GM23338 (cell line): ENCODE measurements at regions not wholly inside any gene's neighbourhood (a gene's known extent, or its start where the extent isn't known, plus 50 kb on each side); places are given as distances from the start of the nearest gene placed in this dataset.

Experiments
- ATAC-seq: fragments of 200-7000 bp; cut with Tn5 transposase; 3 replicates; pipeline ENCODE4 v1.9.1; 2020
- DNase-seq: peaks from one replicate; pipeline ENCODE4 v3.0.0-alpha.2; 2015; ENCODE audit warnings: low spot score
- H2AFZ ChIP-seq: fragments of 200-600 bp; sonication (generic); 2 replicates; pipeline ENCODE4 v1.8.0; 2016; ENCODE audit warnings: antibody characterized with exemption, mild to moderate bottlenecking, moderate library complexity
- H3F3A ChIP-seq: fragments of 200-600 bp; sonication (generic); replicated peaks from 2 replicates; pipeline ENCODE4 v1.8.0; 2017; ENCODE audit warnings: antibody characterized with exemption, mixed run types, low read depth
- H3K27ac ChIP-seq: fragments of 200-600 bp; sonication (generic); 2 replicates; pipeline ENCODE4 v1.6.1; 2016; ENCODE audit warnings: low read depth
- H3K27me3 ChIP-seq: fragments of 200-600 bp; sonication (generic); 2 replicates; pipeline ENCODE4 v1.8.0; 2016; ENCODE audit warnings: mild to moderate bottlenecking, mixed run types, moderate library complexity; ENCODE audit not compliant: insufficient read depth
- H3K36me3 ChIP-seq: fragments of 200-600 bp; sonication (generic); 2 replicates; pipeline ENCODE4 v1.8.0; 2016; ENCODE audit warnings: mild to moderate bottlenecking; ENCODE audit not compliant: insufficient read depth
- H3K4me1 ChIP-seq: fragments of 200-600 bp; sonication (generic); 2 replicates; pipeline ENCODE4 v1.8.0; 2016; ENCODE audit warnings: mild to moderate bottlenecking, moderate library complexity; ENCODE audit not compliant: insufficient read depth
- H3K4me2 ChIP-seq: fragments of 200-600 bp; sonication (generic); 2 replicates; pipeline ENCODE4 v1.7.1; 2017; ENCODE audit warnings: mixed run types
- H3K4me3 ChIP-seq: fragments of 200-600 bp; sonication (generic); 2 replicates; pipeline ENCODE4 v1.6.1; 2016; ENCODE audit warnings: mixed run types
- H3K79me2 ChIP-seq: fragments of 200-600 bp; sonication (generic); replicated peaks from 2 replicates; pipeline ENCODE4 v1.8.0; 2017; ENCODE audit warnings: mild to moderate bottlenecking; ENCODE audit not compliant: insufficient read depth
- H3K9me2 ChIP-seq: fragments of 200-600 bp; sonication (generic); 2 replicates; pipeline ENCODE4 v1.8.0; 2017; ENCODE audit not compliant: insufficient read depth
- H4K20me1 ChIP-seq: fragments of 200-600 bp; sonication (generic); replicated peaks from 2 replicates; pipeline ENCODE4 v1.8.0; 2017; ENCODE audit warnings: mild to moderate bottlenecking; ENCODE audit not compliant: insufficient read depth
- H3K27ac Mint-ChIP-seq: 2 replicates; pipeline ENCODE4 v1.8.0; 2020; ENCODE audit warnings: inconsistent platforms, mild to moderate bottlenecking, moderate library complexity, mixed read lengths
- H3K27me3 Mint-ChIP-seq: 3 replicates; pipeline ENCODE4 v1.8.0; 2022; ENCODE audit warnings: low read depth, mild to moderate bottlenecking, moderate library complexity, mixed read lengths, inconsistent platforms; ENCODE audit not compliant: insufficient read depth, poor library complexity
- H3K36me3 Mint-ChIP-seq: 3 replicates; pipeline ENCODE4 v1.8.0; 2021; ENCODE audit warnings: low read depth, mild to moderate bottlenecking, inconsistent platforms, moderate library complexity, mixed read lengths
- H3K4me1 Mint-ChIP-seq: 3 replicates; pipeline ENCODE4 v1.8.0; 2020; ENCODE audit warnings: mild to moderate bottlenecking, inconsistent platforms, mixed read lengths
- H3K4me3 Mint-ChIP-seq: 3 replicates; pipeline ENCODE4 v1.8.0; 2021; ENCODE audit warnings: moderate library complexity, mild to moderate bottlenecking, inconsistent platforms, mixed read lengths
- H3K9me3 Mint-ChIP-seq: 3 replicates; pipeline ENCODE4 v1.8.0; 2020; ENCODE audit warnings: moderate library complexity, mild to moderate bottlenecking, inconsistent platforms, mixed read lengths
- CTCF ChIP-seq, 2 experiments: fragments of 200-600 bp in 1 of 2; sonication (generic) in 1 of 2; conservative IDR thresholded peaks; 2 replicates each; pipeline versions ENCODE4 v1.5.1 to v1.6.1; 2016 to 2017; ENCODE audit warnings: antibody characterized with exemption in 2 of 2, low read depth in 2 of 2, mild to moderate bottlenecking in 2 of 2, moderate library complexity in 1 of 2
- ETS1 ChIP-seq: IDR thresholded peaks from 2 replicates; pipeline ENCODE4 v1.6.1; 2016; ENCODE audit warnings: antibody characterized with exemption
- EZH2phosphoT487 ChIP-seq: fragments of 200-600 bp; sonication (generic); IDR thresholded peaks from one replicate; pipeline ENCODE4 v1.8.1; 2018; ENCODE audit warnings: antibody characterized with exemption; ENCODE audit not compliant: unreplicated experiment
- JUNB ChIP-seq: IDR thresholded peaks from one replicate; pipeline ENCODE4 v1.6.1; 2016; ENCODE audit warnings: antibody characterized with exemption; ENCODE audit not compliant: unreplicated experiment
- NANOG ChIP-seq: IDR thresholded peaks from 2 replicates; pipeline ENCODE4 v1.6.1; 2016; ENCODE audit warnings: antibody characterized with exemption, borderline replicate concordance
- POLR2AphosphoS5 ChIP-seq: IDR thresholded peaks from 2 replicates; pipeline ENCODE4 v1.6.1; 2016; ENCODE audit warnings: antibody characterized with exemption, low read depth
- STAT1 ChIP-seq: IDR thresholded peaks from one replicate; pipeline ENCODE4 v1.6.1; 2016; ENCODE audit warnings: antibody characterized with exemption; ENCODE audit not compliant: unreplicated experiment
- ZNF462 ChIP-seq: fragments of 250-450 bp; sonication (Bioruptor Pico); IDR thresholded peaks from 2 replicates; pipeline ENCODE4 v1.5.0; 2020; ENCODE audit warnings: mild to moderate bottlenecking, moderate library complexity

- no peak for TF ChIP-seq ZNF462 (CRISPR knock-in tag)
- TF ChIP-seq NANOG, result no peak
- no peak for TF ChIP-seq STAT1
- TF ChIP-seq POLR2AphosphoS5, result no peak
- no peak for TF ChIP-seq ETS1
- TF ChIP-seq JUNB, result no peak
Observed at GRCh38 chr2:35023545-35023944, 1332.0 kb upstream of the CRIM1 start (continued).

GRCh38 chr2:35000453-35000852 lies 1355.1 kb upstream of the CRIM1 start:
- Mint-ChIP-seq H3K36me3 (no peaks in the 10 kb centered on the region), H3K27ac (no peak overlapping the region), H3K9me3 (no peaks in the 10 kb centered on the region), H3K27me3 (no peaks in the 10 kb centered on the region), H3K4me1 (no peaks in the 10 kb centered on the region), H3K4me3 (no peak overlapping the region)
- no peaks in the 10 kb centered on the region for H3K4me1 ChIP-seq
- no peak overlapping the region for H3K4me3 ChIP-seq
- H3K9me2 ChIP-seq, result no peaks in the 10 kb centered on the region
- H2AFZ ChIP-seq, result no peak overlapping the region
- H3K36me3 ChIP-seq, result no peaks in the 10 kb centered on the region
- no peaks in the 10 kb centered on the region for H3K79me2 ChIP-seq
- ATAC-seq (no peak), DNase-seq (no peak)
- H4K20me1 ChIP-seq, result no peaks in the 10 kb centered on the region
- H3F3A ChIP-seq, result no peaks in the 10 kb centered on the region
- no peak overlapping the region for H3K4me2 ChIP-seq
- no peaks in the 10 kb centered on the region for H3K27me3 ChIP-seq
- no peak overlapping the region for H3K27ac ChIP-seq
- TF ChIP-seq JUNB, result no peak
- no peak for TF ChIP-seq CTCF (conservative IDR thresholded peaks at IDR 0.05; ENCODE audit: low read depth in 2 of 2)
- no peak for TF ChIP-seq ZNF462 (CRISPR knock-in tag)
- no peak for TF ChIP-seq EZH2phosphoT487
- TF ChIP-seq POLR2AphosphoS5, result no peak
